ENCODE measurements at regions not wholly inside any gene's neighbourhood (a gene's known extent, or its start where the extent isn't known, plus 50 kb on each side); places are given as distances from the start of the nearest gene placed in this dataset.
"Not testable (repeated sequence)": the region's sequence is repeated elsewhere in the genome, so short reads cannot be mapped to it uniquely, and the experiment has no call there.

DNA sequence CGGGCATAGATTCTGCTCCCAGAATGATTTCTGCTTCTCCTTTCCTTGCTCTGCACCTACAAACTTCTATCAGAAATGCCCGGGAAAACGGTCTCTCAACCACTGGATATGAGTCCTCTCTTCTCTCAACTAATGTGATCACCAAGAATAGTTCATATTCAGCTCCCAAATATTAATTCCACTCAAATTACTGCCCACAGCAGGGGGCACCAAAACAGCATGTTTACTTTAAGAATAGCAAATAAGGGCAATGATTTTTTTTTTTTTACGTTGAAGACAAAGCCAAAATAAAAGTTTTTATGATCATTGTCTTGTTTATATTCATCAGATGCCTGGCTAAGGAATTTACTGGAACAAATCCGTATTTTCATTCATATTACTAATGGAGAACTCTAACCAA lies 94.9 kb upstream of the PRSS1 start:
- no peak for TF ChIP-seq POLR2A (IDR thresholded peaks at IDR 0.05; ENCODE audit: low read depth, low read length)
- FAIRE-seq (no peak), DNase-seq (ENCODE audit: insufficient read length, low spot score) (no peak)

DNA sequence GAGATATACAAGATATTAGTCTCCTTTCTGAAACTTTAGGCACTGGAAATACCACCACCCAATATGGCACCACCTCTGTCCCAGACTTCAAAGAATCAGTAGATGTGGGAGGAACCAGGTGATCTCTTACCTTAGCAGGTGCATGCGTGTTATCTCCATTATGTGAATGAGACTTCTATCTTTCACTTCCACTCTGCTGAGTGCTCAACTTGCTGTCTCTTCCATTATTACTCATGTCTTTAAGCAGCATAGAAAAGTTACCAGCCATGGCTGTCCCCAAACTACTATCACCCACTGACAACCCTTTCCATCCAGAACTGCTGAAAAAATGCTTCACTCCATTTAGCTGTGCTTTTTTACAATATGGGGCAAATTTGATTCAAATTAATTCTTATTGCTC lies 101.5 kb upstream of the PRSS1 start:
- no peak for FAIRE-seq

DNA sequence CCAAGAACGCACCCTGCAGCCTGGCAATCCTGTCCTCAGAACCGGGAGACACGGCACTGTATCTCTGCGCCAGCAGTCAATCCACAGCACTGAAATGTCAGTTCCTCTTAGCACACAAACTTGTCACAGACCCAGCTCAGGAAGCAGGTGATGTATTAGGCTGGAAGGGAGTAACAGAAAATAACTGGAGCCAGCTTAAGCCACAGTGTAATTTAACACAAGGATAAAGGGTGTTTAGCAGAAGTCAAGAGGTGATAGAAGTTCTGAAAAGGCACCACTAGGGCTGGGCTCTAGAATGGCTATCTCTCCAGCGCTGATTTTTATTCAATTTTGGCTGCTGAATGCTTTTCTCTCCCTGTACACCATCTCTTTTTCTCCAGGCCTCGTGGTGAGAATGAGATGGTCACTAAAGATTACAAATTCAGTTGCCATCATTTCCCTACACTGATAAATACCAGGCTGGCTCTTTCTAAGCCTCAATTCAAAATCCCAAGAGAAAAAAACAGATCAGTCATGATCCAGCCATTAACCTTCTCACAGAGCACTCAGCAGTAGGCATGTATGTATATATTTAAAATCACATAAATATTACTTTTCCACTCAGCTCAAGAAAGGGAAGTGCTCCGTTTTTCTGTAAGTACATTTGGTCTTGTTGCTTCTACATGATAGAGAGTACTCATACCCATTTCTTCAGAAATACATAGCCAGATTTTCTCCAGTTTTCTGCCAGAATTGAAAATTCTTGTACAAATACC lies 102.7 kb upstream of the PRSS1 start:
- no peak for TF ChIP-seq POLR2A (IDR thresholded peaks at IDR 0.05; ENCODE audit: low read depth, low read length)
- DNase-seq (ENCODE audit: insufficient read length, low spot score) (no peak), FAIRE-seq (no peak)

More for the DNA sequence above, 101.5 kb upstream of the PRSS1 start:
- no peak for DNase-seq (ENCODE audit: insufficient read length, low spot score)
- no peak for TF ChIP-seq POLR2A (IDR thresholded peaks at IDR 0.05; ENCODE audit: low read depth, low read length)

DNA sequence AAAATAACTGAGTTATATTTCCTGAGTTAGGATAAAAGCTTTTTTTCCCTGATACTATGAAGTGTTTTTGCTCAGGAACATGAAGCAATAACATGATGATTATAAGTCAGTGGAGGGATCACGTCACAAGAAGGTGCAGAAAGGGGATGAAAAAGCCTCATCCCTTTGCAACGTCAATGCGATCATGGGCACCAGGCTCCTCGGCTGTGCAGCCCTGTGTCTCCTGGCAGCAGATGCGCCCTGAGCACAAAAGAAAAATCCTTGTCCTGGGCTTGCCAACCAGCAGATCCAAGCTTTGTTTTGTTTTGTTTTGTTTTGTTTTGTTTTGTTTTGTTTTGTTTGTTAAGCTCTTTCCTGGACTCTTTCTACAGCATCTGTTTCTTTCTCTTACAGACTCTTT lies 103.5 kb upstream of the PRSS1 start:
- FAIRE-seq, result no peak
- no peak for TF ChIP-seq POLR2A (IDR thresholded peaks at IDR 0.05; ENCODE audit: low read depth, low read length)
- DNase-seq (ENCODE audit: insufficient read length, low spot score), result no peak

DNA sequence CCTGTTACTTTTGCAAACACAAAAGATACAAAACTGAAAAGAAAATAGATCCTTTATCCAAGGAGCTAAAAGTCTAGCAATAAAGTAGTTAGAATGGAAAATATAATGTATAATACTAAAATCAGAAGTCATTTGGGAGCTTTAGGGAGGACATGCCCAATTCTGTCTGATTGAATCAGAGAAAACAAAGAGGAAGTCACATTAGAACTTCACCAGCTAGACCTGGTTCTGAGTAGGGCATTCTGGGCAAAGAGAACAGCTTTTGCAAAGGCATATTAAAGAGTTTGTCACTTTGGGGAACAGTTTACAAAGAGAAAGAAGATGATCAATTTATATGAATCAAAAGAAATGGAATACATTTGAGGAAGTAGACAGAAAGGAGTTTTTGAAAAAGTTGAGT lies 107.0 kb upstream of the PRSS1 start:
- no peak for DNase-seq (ENCODE audit: insufficient read length, low spot score)
- no peak for FAIRE-seq
- TF ChIP-seq POLR2A (IDR thresholded peaks at IDR 0.05; ENCODE audit: low read depth, low read length), result no peak

DNA sequence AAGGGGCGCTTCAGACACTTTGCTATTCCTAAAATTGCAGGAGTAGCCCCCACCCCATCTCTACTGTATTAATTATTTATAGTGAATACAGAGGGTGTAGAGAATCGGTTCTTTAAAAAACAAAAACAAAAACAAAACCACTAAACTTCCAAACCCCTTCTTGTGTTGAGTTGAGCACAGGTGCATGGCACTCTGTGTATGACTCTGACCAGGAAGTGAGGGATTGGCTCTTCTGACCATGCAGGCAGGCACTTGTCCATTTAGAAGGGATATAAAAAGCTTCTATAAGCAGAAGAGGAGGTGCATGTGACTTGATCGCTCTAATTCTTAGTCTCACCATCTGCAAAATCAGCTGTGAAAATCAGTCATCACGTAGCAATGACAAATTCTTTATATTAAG lies 108.0 kb upstream of the PRSS1 start:
- not testable (repeated sequence) for FAIRE-seq; DNase-seq (ENCODE audit: insufficient read length, low spot score)

DNA sequence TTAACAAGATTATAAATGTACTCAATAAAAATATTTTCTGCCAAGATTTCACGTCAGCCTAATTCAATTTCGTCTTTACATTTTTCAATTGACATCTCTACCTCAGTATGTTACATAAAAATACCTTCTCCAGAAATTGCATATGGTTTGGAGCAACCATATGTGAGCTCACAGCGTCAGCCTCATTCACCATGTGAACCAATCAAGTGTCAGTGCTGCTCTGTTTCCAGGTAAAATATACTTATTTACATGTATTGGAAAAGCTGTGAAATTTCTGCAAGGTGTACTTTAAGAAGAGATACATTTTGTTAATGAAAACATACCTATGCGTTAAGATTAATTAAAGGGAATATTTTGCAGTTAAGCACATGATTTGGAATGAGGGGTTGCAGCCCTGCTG lies 110.7 kb upstream of the PRSS1 start:
- no peak for FAIRE-seq
- no peak for DNase-seq (ENCODE audit: insufficient read length, low spot score)
- no peak for TF ChIP-seq POLR2A (IDR thresholded peaks at IDR 0.05; ENCODE audit: low read depth, low read length)

DNA sequence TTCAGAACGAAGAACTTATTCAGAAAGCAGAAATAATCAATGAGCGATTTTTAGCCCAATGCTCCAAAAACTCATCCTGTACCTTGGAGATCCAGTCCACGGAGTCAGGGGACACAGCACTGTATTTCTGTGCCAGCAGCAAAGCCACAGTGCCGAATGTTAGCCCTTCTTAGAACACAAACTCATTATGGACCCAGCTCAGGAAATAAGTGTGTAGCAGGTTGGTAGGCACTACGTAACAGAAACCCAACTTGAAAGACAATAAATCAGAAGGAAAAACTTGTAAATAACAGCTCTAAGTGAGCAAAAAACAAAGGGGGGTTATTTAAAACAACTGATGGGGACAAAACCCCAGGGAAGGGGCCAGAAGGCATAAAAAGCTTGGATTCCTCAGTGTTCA lies 112.0 kb upstream of the PRSS1 start:
- no peak for TF ChIP-seq POLR2A (IDR thresholded peaks at IDR 0.05; ENCODE audit: low read depth, low read length)
- FAIRE-seq (no peak), DNase-seq (ENCODE audit: insufficient read length, low spot score) (no peak)

DNA sequence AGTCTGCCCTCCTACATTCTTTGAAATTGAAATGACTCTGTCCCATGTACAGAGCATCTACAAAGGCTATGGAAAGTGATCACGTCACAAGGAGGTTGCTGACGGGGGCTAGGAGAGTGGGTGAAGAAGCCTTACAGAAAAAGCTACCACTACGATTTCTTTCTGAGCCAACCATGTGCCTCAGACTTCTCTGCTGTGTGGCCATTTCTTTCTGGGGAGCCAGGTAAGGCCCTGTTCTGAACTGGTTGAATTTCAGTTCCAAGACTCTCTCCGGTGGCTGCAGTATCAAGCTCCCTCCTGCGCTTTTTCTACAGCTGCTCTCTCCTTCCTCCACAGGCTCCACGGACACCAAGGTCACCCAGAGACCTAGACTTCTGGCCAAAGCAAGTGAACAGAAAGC lies 112.5 kb upstream of the PRSS1 start:
- DNase-seq (ENCODE audit: insufficient read length, low spot score), result no peak
- no peak for FAIRE-seq
- TF ChIP-seq POLR2A (IDR thresholded peaks at IDR 0.05; ENCODE audit: low read depth, low read length), result no peak

DNA sequence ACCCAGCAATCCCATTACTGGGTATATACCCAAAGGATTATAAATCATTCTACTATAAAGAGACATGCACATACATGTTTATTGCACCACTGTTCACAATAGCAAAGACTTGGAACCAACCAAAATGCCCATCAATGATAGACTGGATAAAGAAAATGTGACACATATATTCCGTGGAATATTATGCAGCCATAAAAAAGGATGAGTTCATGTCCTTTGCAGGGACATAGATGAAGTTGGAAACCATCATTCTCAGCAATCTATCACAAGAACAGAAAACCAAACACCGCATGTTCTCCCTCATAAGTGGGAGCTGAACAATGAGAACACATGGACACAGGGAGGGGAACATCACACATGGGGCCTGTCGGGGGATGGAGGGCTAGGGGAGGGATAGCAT lies 113.2 kb upstream of the PRSS1 start:
- not testable (repeated sequence) for FAIRE-seq; DNase-seq (ENCODE audit: insufficient read length, low spot score)

DNA sequence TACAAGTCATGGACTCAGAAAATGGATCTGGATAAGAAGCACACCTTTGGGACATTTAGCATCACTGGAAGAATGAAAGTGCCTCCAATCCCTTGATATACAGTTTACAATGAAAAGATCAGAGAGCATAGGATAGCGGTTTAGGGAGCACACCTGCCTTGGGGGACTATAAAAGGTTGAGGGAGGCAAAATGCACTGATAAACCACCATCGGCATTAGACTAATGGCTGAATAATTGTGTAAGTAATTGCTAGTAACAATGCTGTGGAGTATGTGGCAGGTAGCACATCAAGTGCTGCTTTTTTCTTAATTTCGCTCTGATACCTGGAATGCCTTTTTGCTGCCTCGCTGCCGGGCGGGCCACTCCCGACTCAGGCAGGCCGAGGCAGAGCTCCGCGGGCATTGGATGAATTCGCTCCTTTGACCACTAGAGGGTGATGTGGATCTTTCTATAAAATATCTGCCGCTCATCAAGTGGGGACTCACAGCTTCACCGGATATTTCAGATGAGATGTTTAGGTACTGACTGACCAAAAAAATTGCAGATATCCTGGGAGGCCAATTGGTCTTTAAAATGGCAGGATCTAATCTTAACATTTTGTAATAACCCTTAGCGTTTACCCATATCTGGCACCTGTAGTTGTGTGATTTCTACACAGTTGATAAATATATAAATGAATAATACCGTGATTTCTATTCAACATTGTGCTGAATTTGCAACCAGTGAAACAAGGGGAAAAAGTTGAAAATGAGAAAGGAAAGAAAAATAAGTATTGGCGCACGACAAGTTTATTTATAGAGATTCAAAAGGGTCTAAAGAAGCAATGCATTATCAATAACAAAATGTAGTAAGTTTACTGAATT lies 116.8 kb upstream of the PRSS1 start:
- peak; percentile 20 for FAIRE-seq
- no peak for TF ChIP-seq POLR2A (IDR thresholded peaks at IDR 0.05; ENCODE audit: low read depth, low read length)
- peak; percentile 33 for DNase-seq (ENCODE audit: insufficient read length, low spot score)

DNA sequence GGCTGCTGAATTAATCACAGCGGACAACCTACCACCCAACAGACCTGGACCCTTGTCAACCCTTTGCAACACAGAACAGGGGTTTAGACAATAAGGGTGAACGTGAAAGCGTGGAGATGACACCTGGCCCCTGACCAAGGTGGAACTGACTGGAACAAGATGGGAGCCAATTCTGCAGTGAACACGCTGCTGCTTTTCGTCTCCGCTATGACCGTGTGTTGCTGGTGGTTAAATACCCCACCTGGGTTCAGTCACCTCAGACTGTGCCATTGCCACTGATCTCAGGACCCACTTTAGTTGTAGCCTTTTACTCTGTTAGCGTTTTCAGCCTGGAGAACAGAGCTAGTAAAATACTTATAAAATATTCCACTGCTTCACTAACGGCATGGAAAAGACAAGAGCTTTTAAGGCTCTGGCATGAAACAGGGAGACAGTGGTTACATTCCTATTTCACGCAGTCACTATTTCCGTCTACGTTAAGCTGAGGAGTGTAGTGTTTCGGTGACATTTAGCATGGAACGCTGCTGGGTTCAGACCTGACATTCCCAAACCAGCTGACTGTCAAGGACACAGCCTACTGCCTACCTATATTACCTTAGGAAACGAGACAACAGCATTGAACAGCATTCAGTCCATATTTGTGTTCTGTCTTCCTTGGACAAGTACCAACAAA lies 119.5 kb upstream of the PRSS1 start:
- DNase-seq (ENCODE audit: insufficient read length, low spot score) (no peak), FAIRE-seq (no peak)
- no peak for TF ChIP-seq POLR2A (IDR thresholded peaks at IDR 0.05; ENCODE audit: low read depth, low read length)

DNA sequence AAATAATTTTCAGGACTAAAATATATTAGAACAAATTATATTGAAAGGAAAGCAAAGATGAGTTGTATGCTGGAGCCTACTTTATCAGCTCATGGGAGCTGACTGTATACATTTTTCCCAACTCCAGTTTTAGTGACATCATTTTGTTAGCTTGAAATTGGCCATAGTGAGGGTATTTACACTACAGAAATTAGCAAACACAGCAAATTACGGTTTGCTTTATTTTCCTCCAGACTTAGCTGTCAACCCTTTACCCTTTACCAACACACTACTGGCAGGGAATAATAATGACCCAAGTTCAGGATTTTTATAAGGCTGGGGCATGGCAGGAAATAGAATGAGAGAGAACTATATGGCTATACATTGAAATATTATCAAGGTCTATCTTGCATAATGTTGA lies 120.3 kb upstream of the PRSS1 start:
- DNase-seq (ENCODE audit: insufficient read length, low spot score) (no peak), FAIRE-seq (no peak)
- no peak for TF ChIP-seq POLR2A (IDR thresholded peaks at IDR 0.05; ENCODE audit: low read depth, low read length)

DNA sequence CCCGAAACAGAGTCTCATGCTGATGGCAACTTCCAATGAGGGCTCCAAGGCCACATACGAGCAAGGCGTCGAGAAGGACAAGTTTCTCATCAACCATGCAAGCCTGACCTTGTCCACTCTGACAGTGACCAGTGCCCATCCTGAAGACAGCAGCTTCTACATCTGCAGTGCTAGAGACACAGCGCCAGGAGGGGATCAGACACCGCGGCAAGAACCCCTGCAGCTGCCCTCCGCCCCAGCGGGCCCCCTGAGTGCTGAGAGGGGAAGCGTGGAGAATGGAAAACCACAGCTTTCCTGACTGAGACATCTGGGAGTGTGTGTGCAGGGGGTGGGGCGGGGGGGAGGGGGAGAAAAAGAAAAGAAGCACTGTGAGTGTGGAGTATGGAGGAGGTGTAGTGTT lies 122.0 kb upstream of the PRSS1 start:
- DNase-seq (ENCODE audit: insufficient read length, low spot score); FAIRE-seq: not testable (repeated sequence)
